HG03135 (cell line): ENCODE measurements at regions not wholly inside any gene's neighbourhood (a gene's known extent, or its start where the extent isn't known, plus 50 kb on each side); places are given as distances from the start of the nearest gene placed in this dataset.
"Not testable (repeated sequence)": the region's sequence is repeated elsewhere in the genome, so short reads cannot be mapped to it uniquely, and the experiment has no call there.

Experiments used
- ATAC-seq: cut with Tn5 transposase; IDR thresholded peaks from one replicate; pipeline ENCODE4 v1.9.1; 2021; ENCODE audit warnings: mild to moderate bottlenecking, moderate library complexity; ENCODE audit not compliant: unreplicated experiment

DNA sequence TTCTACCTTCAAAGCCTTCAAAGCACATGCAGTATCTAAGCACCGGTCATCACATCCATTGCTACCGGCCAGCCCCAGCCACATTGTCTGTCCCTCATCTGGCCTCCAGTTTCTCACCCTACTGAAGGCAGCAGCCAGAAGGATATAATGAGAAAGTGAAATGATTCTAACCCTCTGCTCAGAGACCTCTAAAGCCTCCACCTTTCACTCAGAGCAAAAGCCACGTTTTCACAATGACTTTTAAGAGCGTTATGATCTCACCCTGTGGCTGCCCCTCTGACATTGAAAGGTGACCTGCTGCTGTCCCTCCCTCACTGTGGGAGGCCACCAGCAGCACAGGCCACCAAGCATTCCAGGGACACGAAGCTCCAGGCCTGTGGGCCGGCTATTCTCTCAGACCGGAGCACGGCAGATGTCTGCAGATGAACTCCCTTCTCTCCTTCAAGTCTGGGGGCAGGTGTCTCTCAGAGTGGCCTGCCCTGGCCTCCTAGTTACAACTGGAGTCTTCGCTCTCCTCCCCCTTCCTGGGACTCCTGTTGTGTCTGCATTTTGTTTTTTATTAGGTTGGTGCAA is 94.9 kb upstream of the EEPD1 start:
- no peak for ATAC-seq

DNA sequence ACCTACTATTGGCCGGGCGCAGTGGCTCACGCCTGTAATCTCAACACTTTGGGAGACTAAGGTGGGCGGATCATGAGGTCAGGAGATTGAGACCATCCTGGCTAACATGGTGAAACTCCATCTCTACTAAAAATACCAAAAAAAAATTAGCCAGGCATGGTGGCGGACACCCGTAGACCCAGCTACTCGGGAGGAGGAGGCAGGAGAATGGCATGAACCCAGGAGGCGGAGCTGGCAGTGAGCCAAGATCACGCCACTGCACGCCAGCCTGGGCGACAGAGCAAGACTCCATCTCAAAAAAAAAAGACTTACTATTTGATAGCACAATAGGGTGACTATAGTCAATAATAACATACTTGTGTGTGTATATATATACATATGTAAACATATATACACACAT is 92.7 kb upstream of the EEPD1 start:
- ATAC-seq, result not testable (repeated sequence)

- no peak for ATAC-seq
Measured at GRCh38 chr7:36062154-36062815, 90.8 kb upstream of the EEPD1 start.

DNA sequence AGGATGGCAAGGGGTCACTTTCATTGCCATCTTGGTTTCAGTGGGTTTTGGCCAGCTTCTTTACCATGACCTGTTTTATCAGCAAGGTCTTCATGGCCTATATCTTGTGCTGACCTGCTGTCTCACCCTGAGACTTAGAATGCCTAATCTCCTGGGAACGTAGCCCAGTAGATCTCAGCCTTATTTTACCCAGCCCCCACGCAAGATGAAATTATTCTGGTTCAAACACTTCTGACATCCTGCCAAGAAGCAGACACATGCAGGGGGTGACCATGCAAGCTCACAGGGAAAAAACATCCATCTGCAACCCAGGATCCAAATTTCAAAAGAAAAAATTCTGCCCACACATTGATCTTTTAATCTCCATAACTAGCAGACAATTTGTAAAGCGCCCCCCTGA is 88.4 kb upstream of the EEPD1 start:
- ATAC-seq, result no peak

DNA sequence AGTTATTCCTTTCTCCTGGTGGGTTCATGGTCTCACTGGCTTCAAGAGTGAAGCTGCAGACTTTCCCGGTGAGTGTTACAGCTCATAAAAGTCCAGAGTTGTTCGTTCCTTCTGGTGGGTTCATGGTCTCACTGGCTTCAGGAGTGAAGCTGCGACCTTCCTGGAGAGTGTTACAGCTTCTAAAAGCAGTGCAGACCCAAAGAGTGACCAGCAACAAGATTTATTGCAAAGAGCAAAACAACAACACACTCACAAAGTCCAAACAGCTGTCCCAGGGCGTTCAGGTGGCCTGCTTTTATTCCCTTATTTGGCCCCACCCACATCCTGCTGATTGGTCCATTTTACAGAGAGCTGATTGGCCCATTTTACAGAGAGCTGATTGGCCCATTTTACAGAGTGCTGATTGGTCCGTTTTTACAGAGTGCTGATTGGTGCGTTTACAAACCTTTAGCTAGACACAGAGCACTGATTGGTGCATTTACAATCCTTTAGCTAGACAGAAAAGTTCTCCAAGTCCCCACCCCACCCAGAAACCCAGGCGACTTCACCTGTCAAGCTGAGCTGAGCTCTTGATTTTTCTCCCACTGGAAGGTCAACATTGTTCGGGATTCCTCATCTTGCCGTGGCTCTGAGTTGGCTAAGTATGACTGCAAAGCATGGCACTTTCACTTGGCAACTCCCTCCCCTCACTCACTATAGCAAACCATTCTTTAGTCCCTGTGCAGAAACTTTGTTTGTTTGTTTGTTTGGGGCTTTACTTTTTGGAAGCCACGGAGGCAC is 87.3 kb upstream of the EEPD1 start:
- not testable (repeated sequence) for ATAC-seq

GRCh38 chr7:36066343-36066664 is 86.8 kb upstream of the EEPD1 start:
- no peak for ATAC-seq

- ATAC-seq, result no peak
Measured at GRCh38 chr7:36070230-36070629, 82.8 kb upstream of the EEPD1 start.

DNA sequence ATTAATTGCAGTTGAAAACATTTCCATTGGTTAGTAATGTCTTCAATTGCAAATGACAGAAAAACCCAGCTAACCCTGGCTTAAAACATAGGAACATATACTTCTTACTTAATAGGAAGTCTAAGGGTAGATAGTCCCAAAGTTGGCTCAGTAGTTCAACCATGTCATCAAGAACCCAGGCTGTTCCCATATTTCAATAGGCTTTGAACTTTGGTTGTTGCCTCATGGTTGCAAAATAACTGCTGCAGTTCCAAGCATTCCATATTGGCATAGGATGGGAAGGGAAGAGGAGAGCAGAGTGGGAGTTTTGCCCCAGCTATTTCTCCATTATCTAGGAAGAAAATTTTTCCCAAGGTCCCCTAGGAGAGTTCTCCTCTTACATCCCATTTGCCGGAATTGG is 81.4 kb upstream of the EEPD1 start:
- no peak for ATAC-seq

DNA sequence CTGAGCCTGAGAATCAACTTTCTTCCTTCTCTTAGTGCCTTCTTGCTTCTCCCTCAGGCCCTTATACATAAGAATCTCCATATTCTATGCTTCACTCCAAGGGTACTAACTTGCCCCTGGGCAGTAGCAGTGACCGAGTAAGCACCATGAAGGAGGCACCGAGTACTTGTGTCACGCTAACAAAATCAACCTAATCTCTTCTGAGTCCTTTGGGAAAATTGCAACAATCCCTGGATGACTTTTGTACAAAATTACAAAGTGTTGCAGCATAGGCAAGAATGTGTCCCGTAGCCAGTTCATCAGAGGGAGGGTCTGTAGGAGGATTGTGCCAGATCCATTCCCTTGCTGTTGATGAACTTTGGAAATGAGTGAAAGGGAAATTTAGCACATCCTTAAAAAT is 80.4 kb upstream of the EEPD1 start:
- ATAC-seq, result no peak

GRCh38 chr7:36075561-36075960 is 77.5 kb upstream of the EEPD1 start:
- no peak for ATAC-seq

- ATAC-seq, result no peak
Measured at GRCh38 chr7:36076074-36076473, 77.0 kb upstream of the EEPD1 start.

DNA sequence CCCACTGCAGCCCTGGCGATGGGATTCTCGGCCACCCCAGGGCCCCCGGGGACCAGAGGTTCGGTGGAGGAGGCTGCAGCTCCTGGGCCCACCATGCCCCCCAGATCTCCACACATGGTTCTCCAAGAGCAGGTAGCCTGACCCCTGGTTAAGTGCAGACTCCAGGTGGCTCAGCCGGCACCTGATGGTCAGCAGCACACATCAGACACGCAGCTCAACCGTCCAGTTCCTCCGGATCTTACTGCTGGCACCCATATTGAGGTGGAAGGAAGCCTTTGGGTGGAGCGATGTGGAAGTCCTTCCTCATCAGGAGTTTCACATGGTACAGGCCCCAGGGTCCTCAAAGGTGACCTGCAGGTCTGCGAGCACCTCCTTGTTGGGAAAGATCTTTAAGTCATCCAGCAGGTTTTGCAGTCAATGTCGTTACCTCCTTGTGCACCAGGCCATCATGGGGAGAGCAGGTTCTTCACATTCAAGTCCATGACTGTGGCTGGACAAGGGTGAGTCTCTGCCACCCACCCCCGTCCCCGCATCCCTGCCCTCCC is 74.2 kb upstream of the EEPD1 start:
- ATAC-seq, result no peak

- no peak for ATAC-seq
Measured at GRCh38 chr7:36079446-36080025, 73.5 kb upstream of the EEPD1 start.

DNA sequence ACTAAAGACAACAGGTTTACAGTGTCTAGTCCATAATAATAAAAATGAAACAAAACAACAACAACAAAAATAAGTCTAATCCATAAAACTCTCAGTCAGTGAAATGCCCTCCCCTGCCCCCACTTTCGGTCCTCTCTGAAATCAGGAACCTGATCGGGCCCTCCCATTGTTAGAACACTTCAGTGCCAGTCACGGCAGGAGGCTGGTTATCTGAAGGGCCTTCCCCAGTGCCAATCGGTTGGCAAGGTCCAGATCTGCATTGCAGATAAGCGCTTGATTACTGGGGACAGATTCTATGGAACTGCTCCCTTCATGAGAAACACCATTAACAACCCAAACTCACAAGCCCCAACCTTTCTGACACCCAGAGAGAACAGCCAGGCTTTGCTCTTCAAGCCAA is 72.2 kb upstream of the EEPD1 start:
- ATAC-seq, result no peak

DNA sequence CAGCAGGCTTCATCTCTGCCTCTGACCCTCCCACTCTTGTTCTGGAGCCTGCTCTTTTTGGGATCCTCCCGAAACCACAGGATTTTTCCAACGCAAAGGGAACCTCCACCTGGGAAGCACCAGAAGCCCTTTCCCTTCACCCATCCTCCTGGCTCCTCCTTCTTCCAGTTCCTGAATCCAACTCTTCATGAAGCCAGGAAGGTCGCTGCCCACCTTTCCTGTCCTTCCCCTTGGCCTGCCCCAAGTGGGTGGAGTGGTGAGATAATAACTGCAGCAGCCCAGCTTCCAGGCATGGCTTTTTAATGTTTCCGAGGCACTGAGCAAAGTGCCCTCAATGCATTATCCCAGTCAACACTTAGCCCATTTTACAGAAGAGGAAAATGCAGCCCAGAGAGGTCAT is 70.8 kb upstream of the EEPD1 start:
- ATAC-seq, result no peak

GRCh38 chr7:36082910-36083309 is 70.1 kb upstream of the EEPD1 start:
- ATAC-seq, result no peak

- ATAC-seq, result no peak
Measured at GRCh38 chr7:36083626-36084380, 69.3 kb upstream of the EEPD1 start.

- no peak for ATAC-seq
Measured at GRCh38 chr7:36084485-36085091, 68.5 kb upstream of the EEPD1 start.

DNA sequence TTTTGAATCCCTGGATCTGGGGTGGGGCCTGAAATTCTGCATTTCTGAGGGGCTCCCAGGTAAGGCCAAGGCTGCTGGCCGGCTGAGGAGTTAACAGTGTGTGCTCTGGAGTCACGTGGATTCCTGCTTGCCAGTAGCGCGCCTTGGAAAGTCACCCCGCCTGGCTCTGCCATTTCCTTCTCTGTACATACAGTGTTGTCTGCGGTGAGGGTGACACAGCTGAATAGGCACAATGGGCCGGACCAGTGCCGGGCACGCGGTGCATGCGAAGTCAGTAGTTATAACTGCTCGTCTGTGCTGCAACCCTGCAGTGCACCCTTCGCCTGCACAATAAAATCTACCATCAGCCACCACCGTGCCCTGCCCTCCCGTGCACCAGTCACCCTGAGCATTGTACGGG is 68.0 kb upstream of the EEPD1 start:
- ATAC-seq, result no peak

DNA sequence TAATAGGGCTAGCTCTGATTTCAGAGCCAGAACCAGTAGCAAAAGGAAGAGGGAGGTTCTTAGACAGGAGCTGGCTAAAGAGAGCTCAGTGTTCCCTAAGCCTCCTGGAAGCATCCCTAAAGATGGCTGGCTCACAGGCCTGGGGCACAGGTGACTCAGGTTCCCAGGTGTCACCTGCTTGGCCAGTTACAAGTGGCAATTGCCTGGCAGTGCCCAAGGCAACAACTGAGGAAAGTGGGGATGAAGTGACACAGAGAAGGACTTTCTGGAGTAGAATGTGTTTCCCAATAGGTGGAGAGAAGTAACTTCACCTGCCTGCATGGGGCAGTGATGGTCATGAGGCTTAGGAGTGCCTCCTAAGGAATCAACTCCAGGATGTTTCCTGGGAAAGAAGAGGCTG is 66.5 kb upstream of the EEPD1 start:
- no peak for ATAC-seq

DNA sequence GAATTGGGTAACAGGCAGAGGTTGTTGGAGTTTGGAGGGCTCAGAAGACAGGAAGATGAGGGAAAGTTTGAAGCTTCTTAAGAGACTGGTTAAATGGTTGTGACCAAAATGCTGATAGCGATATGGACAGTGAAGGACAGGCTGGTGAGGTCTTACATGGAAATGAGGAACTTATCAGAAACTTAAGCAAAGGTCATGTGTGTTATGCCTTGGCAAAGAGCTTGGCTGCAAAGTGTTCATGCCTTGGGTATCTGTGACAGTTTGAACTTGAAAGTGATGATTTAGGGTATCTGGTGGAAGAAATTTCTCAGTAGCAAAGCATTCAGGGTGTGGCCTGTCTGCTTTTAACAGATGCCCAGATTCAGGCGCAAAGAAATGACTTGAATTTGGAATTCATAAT is 64.5 kb upstream of the EEPD1 start:
- ATAC-seq, result no peak
